GM18870 (cell line): ENCODE measurements at regions not wholly inside any gene's neighbourhood (a gene's known extent, or its start where the extent isn't known, plus 50 kb on each side); places are given as distances from the start of the nearest gene placed in this dataset.
"Not testable (repeated sequence)": the region's sequence is repeated elsewhere in the genome, so short reads cannot be mapped to it uniquely, and the experiment has no call there.

Experiments used
- ATAC-seq: cut with Tn5 transposase; IDR thresholded peaks from one replicate; pipeline ENCODE4 v1.9.1; 2021; ENCODE audit warnings: moderate library complexity; ENCODE audit not compliant: unreplicated experiment

DNA sequence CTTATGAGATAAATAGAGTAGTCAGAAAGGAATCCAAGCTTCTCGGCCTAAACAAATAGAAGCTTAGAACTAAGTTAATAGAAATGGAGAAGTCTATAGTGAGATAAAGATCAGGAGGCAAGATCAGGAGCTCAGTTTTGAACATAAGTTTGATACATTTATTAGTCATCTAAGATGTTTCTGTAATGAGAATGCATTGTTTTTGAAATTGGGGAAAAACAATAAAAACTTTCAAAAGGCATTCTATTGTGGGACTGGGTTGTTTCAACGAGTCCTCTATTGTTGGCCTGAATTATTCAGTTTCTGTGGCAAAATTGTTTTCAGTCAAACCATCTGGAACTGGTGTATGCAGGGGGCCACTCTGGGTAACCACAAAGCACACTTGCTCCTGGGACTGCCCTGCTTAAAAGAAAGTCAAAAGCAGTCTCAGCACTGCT lies 181.0 kb upstream of the CLINT1 start:
- peak; percentile 69 for ATAC-seq

DNA sequence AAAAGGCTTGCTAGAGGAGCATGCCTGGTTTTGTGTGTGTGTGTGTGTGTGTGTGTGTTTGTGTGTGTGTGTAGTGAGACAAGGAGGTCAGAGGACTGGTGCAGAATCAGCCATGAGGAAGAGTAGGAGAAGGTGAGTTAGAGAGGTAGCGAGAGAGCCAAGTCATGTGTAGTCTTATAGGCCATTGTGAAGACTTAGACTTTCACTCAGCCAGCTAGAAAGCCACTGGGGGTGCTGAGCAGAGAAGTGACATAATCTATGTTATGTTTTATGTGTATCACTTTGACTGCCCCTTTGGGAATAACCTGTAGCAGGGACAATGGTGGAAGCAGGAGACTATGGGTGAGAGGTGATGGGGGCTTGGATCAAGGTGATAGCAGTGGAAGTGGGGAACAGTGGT lies 180.5 kb upstream of the CLINT1 start:
- no peak for ATAC-seq

DNA sequence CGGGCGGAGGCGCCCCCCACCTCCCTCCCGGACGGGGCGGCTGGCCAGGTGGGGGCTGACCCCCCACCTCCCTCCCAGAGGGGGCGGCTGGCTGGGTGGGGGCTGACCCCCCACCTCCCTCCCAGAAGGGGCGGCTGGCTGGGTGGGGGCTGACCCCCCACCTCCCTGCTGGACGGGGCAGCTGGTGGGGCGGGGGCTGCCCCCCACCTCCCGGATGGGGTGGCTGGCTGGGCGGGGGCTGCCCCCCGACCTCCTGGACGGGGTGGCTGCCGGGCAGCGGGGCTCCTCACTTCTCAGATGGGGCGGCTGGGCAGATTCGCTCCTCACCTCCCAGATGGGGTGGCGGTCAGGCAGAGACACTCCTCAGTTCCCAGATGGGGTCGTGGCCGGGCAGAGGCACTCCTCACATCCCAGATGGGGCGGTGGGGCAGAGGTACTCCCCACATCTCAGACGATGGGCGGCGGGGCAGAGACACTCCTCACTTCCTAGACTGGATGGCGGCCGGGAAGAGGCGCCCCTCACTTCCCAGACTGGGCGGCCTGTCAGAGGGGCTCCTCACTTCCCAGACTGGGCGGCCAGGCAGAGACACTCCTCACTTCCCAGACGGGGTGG lies 178.1 kb upstream of the CLINT1 start:
- not testable (repeated sequence) for ATAC-seq

DNA sequence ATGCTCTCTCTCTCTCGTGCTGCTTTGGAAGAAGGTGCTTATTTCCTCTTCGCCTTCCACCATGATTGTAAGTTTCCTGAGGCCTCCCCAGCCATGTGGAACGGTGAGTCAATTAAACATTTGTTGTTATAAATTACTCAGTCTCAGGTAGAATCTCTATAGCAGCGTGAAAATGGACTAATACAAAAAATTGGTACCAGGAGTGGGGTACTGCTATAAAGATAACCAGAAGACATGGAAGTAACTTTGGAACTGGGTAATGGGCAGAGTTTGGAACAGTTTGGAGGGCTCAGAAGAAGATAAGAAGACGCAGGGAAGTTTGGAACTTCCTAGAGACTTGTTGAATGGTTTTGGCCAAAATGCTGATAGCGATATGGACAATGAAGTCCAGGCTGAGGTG lies 175.6 kb upstream of the CLINT1 start:
- ATAC-seq, result not testable (repeated sequence)

DNA sequence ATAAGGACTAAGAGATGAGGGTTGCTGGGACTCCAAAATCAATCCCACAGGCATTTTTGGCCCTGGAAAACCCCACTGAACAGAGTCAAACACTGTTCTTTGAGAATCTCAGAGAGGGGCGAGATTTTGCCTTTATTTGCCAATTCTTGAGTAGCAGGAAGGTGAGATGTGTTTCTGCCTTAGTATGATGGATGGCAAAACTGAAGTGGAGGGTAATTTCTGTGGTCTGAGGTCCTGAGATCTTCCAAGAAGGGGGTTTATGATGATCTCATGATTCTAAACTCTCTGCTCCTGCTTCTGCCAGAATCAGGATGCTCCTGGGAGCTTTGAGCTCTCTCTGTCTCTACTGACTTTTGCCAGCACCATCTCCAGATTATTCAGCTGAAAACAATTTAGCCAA lies 174.8 kb upstream of the CLINT1 start:
- no peak for ATAC-seq

DNA sequence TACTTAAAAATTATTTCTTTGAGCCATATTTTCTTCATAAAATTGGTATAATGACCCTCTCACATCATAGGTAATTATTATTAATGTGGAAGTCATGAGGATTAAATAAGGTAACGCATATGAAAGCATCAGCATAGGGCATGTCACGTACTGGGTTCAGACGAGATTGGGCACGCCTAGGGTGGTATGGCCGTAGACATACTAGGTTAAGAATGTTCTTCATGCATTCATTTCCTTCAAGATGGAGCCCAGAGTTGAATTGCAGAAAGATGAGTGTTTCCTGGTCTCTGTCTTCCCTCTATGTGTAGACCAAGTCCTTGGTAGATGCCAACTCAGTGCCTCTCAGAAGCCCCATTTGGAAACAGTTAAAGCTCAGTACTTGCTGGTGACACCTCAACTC lies 174.1 kb upstream of the CLINT1 start:
- ATAC-seq, result no peak

DNA sequence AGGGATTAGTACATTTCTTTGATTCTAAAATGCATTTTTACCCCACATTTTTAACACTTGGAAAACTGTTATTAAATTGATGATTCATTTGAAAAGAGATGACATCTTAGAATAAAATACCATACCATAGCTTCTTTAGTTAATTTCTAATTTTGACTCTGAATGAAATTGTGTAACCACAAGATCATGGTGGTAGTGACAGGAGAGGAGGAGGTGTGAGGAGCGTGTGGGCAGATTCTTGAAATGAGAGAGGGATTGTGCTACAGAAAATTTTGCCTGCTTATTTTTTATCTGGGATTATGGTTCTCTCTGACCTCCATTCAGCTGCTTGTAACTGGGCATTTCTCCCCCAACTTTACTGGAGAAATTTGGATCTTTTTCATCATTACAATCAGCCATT lies 173.3 kb upstream of the CLINT1 start:
- no peak for ATAC-seq

DNA sequence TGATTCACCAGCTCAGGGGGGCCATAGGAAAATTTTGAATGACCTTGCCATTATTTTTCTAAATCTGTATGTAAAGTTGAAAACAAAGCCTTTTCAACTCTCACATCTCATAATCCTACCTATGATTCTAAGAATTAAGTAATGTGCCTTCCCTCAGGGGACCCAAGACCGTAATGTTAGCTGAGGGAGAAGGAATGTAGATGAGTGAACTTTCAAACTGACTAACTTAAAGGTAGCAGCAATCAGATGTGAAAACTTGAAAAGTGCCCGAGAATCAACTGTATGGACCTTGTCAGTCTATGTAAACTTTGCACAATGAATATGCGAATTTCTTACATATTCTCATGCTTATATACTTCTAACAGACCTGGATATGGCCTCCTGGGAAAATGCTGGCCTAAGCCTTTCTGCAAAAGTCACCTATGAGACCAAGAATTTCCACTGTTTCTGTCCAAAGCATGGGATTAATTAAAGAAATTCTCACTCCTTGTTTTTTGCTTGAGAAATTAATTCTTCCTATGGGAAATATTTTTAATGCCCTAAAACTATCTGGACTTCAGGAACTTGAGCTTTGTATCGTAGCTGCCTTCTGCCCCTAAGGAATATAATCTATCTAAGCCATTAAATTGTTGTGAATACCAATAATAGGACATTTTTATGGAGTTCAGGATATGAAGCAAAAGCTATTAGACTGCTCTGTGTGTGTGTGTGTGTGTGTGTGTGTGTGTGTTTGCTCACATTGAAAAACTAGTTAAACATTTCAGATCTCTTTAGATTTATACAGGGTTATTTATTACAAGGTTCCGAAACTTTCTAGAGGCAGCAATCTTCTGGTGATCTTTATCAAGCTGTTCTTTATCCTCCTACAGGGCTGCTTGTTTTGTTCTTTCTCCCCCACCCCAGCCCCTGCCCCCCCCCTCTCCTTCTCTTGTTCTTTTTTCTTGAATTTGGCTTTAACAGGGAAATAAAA lies 169.1 kb upstream of the CLINT1 start:
- no peak for ATAC-seq

DNA sequence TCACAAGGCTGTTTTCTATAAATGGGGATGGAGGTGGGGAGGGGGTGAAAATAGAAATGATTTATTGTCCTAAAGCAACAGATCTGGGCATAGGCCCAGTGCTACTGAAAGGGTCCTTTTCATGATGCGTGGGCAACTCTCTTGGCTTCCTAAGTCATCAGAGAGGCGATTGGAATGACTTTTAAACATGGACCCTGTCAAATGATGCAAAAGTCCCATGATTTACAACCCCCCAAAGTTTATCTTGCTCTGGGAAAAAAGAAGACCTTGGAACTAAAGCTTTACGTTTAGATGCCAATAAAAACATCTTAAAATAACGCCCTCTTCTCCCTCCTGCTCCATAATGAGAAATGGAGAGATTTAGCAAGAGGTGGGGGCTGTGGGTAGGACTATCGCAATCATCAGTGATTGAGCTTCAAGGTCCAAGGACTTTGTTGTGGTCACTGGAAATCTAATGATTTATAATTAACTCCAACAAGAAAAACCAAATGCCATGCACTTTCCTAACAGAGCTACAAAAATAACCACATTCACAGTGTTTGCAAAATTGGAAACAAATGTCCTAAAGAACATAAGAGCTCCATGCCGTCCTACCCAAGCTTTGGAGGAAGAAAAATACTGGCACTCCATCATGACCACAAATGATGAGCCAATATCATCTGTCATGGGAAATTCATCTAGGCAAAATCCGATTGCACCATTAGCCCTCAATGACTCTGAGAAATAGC lies 167.5 kb upstream of the CLINT1 start:
- no peak for ATAC-seq

DNA sequence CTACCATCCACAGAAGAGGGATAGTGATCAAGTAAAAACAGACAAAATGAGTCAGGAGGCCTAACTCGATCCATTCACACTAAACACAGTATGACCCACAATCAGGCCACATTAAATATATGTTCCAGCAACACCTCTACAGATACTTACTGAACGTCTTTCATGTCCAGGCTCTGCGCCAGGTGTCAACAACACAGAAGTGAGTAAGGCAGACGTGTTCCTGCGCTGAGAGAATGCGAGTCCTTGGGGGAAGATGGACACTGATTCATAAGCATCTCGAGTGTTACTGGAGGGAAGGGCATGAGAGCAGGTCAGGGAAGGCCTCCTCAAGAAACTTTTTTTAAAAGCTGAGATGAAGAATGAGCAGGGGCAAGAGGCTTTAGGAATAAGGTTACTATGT lies 164.3 kb upstream of the CLINT1 start:
- ATAC-seq, result no peak

DNA sequence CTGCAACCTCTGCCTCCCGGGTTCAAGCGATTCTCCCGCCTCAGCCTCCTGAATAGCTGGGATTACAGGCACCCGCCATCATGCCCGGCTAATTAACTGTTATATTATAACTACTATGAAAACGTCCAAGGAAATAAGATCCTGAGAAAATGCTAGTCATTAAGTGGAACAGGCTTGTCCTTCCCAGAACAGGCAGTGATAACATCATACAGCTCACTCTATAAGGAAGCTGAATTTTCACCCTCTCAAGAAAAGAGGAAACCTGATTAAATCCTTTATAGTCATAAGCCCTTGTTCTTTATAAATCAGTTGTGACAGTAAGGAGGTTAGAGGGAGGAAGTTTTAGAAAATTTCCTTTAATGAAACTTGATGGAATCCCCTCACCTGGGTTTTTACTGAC lies 163.9 kb upstream of the CLINT1 start:
- ATAC-seq, result no peak

DNA sequence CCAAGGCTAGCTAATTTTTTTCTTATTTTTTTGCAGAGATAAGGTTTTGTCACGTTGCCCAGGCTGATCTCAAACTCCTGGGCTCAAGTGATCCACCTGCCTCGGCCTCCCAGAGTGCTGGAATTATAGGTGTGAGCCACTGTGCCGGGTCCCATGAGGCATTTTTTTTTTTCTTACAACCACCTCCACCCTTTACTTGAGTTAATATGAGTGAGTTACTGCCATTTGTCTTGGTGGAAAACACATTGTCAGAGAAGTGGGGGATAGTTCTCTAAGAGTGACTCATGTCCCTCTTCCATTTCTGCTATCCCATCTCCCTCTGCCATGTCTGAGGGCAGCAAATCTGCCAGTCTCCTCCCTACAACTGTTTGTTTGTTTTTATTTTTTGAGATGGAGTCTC lies 163.4 kb upstream of the CLINT1 start:
- no peak for ATAC-seq

DNA sequence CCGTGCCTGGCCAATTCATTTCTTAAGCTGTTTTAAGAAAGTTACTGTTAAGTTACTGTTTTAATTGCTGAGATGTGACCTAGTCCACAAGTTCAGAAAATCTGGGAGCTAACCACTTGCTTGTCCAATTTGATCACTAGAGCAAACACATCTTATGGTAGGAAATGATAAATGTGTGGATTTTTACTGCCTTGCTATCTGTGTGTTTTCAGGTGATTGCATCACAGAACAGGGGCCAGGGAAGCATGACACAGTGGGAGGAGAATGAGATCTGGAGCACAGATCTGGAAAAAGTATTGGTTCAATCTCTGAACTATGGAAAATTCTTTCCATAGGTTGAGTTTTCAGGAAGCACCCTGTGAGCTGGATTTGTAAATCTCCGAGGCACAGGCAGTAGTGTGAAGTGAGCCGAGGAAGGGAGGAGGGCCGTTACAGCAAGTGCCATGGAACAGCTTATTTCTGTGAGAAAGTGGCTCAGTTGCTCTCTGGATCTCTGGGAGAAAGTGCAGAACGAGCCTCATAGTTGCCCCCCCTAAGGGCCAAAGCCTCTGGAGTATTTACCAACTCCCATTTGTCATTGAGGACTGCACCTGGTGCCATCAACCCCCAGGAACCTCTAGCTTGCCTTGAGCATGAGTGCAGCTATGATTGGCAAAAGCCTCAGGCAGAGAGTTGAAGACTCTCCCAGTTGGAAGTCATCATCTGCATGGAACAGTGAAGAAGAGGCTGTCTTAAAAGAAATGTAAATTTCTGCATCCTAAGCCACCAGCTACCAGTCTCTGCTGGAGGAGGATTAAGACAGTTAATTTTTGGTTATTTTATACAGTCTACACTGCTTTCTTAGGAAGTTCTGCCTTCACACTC lies 161.8 kb upstream of the CLINT1 start:
- ATAC-seq, result no peak

DNA sequence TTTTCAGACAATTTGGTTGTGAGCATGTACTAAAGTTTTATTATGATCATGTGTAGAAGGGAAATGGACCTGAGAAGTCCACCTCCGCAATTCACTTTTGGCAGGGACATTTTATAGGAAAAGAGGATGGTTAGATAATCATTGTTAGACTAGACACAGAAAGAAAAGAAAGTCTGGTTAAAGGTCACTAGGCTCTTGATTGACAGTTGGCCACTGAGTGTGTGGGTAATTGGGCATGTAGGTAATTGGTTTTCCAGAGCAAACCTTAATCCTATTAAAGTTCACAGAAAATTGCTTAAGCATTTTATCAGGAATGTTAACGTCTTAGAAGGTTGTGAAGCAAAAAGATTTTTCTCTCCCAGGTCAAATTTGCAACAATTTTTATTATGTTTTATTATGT lies 158.5 kb upstream of the CLINT1 start:
- no peak for ATAC-seq

DNA sequence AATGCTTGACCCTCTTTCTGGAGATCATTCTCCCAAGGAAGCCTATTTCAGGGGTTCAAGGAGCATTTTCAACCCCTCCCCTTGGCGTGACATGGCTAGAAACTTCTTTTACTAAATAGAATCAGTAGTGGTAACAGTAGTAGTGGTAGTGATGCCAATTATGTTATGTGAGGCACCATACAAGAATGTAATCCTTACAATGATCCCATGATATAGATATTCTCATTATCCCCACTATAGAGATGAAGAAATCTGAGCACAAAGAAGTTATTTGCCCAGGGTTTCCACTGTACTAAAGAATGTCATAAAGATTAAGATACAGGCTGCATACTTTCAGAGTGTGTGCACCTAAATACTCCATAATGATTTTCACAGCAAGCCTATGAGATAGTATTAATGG lies 155.4 kb upstream of the CLINT1 start:
- no peak for ATAC-seq

DNA sequence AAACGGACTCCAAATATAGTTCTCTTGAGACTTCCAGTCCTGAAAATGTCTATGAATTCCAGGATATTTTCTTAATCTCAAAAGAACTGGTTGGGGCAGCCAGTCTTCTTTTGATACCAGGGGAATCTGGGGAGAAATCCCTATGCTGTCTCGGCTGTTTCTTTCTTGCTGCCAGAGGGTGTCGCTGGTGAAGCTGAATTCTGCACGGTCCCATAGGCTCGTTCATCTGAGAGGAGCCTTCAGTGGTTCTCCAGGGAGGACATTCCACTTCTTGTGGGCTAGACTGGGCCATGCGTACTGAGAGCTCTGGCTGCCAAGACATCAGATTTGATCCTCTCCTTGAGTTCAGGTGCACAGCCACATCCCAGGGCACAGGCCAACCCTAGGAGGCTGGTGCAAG lies 155.0 kb upstream of the CLINT1 start:
- no peak for ATAC-seq

DNA sequence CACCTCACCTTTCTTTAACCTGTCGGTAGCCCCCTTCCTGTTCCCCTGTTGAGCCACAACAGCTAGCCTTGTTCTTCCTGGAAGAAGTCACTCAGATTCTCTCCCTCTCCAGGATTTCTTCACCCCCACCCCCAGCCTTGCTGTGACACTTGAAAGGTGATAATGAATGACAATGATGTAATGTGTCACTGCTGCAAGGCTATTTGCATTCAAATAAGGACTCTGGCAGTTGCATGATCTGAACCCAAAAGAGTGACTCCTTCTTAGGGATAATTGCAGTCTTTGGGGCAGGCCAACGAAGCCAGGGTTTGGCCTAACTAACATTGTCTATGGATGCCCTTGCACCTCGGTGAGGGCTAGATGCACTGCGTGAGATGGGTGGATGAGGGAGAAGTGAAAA lies 154.4 kb upstream of the CLINT1 start:
- ATAC-seq, result no peak

DNA sequence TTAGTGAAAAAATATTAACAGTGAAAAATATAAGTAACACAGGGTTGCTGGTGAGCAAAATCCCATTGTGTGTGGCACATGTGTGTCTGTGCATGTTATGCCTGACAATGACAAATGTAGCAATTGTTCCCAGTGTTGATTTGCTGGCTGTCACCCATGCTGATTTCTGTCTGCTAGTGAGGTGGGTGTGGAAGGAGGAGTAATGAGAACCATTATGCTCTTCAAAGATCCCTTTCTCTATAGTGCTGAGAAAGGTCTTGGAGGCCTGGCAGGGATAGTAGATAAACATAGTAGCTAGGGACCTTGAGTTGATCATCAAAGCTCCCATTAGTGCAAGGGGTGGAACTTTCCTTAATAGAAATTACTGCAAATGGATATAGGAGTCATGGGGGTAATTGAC lies 152.5 kb upstream of the CLINT1 start:
- no peak for ATAC-seq

DNA sequence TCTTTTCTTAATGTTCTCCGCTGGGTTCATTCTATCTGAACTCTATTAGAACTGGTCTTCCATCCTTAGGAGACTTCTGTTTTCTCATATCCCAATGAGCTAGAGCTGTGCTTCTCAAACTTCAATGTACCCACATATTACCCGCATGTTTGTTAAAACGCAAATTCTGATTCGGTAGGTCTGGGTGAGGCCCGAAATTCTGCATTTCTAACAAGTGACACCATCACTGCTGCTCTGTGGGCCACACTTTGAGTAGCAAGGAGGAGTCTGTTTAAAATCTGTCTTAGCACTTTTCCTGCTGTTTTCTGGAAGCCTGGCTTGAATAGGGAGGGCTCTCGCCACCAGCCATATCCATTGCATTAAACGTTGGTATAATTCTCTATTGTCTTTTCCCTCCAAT lies 151.9 kb upstream of the CLINT1 start:
- ATAC-seq, result no peak

DNA sequence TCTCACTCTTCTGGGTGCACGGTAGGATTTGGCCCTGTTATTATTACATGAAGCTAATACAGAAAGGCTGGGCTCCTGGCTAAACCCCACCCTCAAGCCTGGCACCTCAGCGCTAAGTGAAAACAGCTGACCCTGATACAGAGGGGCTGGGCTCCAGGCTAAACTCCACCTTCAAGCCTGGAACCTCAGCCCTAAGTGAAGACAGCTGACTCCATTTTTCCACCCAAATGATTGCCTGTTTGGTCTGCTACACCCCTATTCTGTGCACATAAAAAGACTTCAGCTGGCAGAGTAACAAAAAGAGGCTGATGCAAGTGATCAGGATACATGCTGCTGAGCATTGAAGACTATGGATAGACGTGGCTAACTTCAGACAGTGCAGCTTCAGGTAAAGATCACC lies 148.4 kb upstream of the CLINT1 start:
- no peak for ATAC-seq

DNA sequence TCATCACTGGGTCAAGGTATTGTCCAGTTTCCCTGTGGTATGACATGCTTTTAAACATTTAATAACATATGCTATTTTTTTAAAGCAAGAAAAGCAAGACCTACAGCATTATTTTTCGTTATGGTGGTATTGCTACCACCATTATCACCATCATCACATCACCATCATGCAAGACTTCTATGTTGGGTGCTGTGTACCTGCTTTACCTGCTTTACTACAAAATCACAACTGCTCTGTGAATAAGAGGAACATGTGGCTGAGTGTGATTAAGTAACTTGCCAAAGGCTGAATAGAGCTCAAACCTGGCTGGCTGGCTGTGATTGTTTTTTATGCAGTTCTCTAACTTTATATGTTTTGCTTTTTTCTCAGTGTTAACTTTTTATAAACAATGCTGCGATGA lies 140.8 kb upstream of the CLINT1 start:
- ATAC-seq, result no peak
